ENCODE measurements at regions not wholly inside any gene's neighbourhood (a gene's known extent, or its start where the extent isn't known, plus 50 kb on each side); places are given as distances from the start of the nearest gene placed in this dataset.
"Not testable (repeated sequence)": the region's sequence is repeated elsewhere in the genome, so short reads cannot be mapped to it uniquely, and the experiment has no call there.

- not testable (repeated sequence) for TF ChIP-seq CTCF, POLR2A (IDR thresholded peaks at IDR 0.05)
Measured at GRCh38 chr11:42881335-42881734, 430.5 kb upstream of the API5 start.

Data from Peyer's patch (tissue), 4 donors.